Stomach (tissue), 8 donors: ENCODE measurements at regions not wholly inside any gene's neighbourhood (a gene's known extent, or its start where the extent isn't known, plus 50 kb on each side); places are given as distances from the start of the nearest gene placed in this dataset.

Source experiments
- DNase-seq, 2 donors: peaks; one replicate each; pipeline versions ENCODE4 v3.0.0 to v3.0.0-alpha.2; 2013 to 2019
- H3K27ac ChIP-seq, 5 donors: fragments of 200-600 bp in 4 of 5; sonication (generic) in 4 of 5; one replicate each; pipeline ENCODE4 v1.5.1; 2013 to 2019; ENCODE audit warnings: mild to moderate bottlenecking in 1 of 5, moderate library complexity in 1 of 5
- H3K27me3 ChIP-seq, 3 donors: fragments of 200-600 bp; sonication (generic); one replicate each; pipeline ENCODE4 v1.5.1; 2017 to 2019; ENCODE audit warnings: mixed run types in 1 of 3
- H3K36me3 ChIP-seq, 4 donors: fragments of 200-600 bp; sonication (generic); 1 replicate in 3 of 4; 2 replicates in 1 of 4; pipeline ENCODE4 v1.5.1; 2016 to 2019
- H3K4me1 ChIP-seq, 4 donors: fragments of 200-600 bp; sonication (generic); one replicate each; pipeline ENCODE4 v1.5.1; 2016 to 2019
- H3K4me3 ChIP-seq, 4 donors: fragments of 200-600 bp; sonication (generic) in 3 of 4; one replicate each; pipeline ENCODE4 v1.5.1; 2016 to 2019; ENCODE audit warnings: mild to moderate bottlenecking in 1 of 4
- H3K9me3 ChIP-seq, 4 donors: fragments of 200-600 bp; sonication (generic); one replicate each; pipeline ENCODE4 v1.5.1; 2016 to 2019
- EP300 ChIP-seq: sonication (generic); formaldehyde crosslinking; IDR thresholded peaks from one replicate; pipeline ENCODE4 v1.6.1; 2017; ENCODE audit warnings: antibody characterized with exemption
- POLR2A ChIP-seq, 4 donors: fragments of 450-650 bp; IDR thresholded peaks; one replicate each; pipeline ENCODE4 v1.6.1; 2016; ENCODE audit warnings: antibody characterized with exemption in 4 of 4, control low read depth in 2 of 4, mild to moderate bottlenecking in 1 of 4, moderate library complexity in 1 of 4
- POLR2AphosphoS5 ChIP-seq, 3 donors: sonication (generic); formaldehyde crosslinking; IDR thresholded peaks; one replicate each; pipeline ENCODE4 v1.6.1; 2016; ENCODE audit warnings: antibody characterized with exemption in 3 of 3
- WGBS, 5 donors: extraction: QIAGEN DNeasy Blood & Tissue Kit in 3 of 5; methylation state at CpG; one replicate each; pipeline versions ENCODE4 v1.1.5 to v1.1.7; 2013 to 2018; 5-methylcytosine and 5-hydroxymethylcytosine counted together
- intact Hi-C: fragments of 100-400 bp; cut with DNase I; formaldehyde crosslinking; loops from one replicate; pipeline ENCODE4 v1.15.1; 2023; ENCODE audit warnings: low total_unique reads
- TF ChIP-seq, protein P1 (sequence below), 7 experiments: fragments of 450-650 bp in 4 of 7; fragments of 200-600 bp in 3 of 7; sonication (generic) in 3 of 7; IDR thresholded peaks; one replicate each; pipeline ENCODE4 v1.5.1; 2016 to 2019; ENCODE audit warnings: antibody characterized with exemption in 7 of 7, control low read depth in 2 of 7, mild to moderate bottlenecking in 1 of 7
- donor health status: healthy with polysubstance abuse.
- donor health status: Bipolar disorder and iron deficiency.
- donor health status: healthy.

DNA sequence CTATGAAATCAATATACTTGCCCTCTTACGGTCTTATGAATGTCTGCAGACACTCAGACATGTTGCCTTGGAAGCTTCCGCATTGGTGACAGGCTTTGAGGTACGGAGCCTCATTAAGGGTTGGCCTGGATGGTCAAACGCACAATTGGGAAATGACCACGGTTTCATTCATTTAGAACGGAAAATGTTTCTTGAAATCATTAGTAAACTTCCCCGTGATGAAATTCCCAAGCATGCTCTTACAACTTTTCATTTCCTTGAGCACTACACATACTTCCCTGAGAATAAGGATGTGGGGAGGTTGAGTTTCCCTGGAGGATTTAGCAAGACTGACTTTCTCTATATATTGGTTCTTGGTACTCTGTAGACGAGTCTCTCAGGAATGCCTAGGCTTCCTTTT lies 146.3 kb downstream of the HLX start:
- Histone ChIP-seq H3K4me3 (no peak overlapping the region), H3K9me3 (no peaks in the 10 kb centered on the region), H3K27me3 (no peaks in the 10 kb centered on the region), H3K4me1 (peaks cover 0 to 14% (median 7%) of the 10 kb centered on the region in 4 donors), H3K36me3 (no peaks in the 10 kb centered on the region), H3K27ac (no peak overlapping the region)
- no peak for DNase-seq
- TF ChIP-seq, protein P1, sequence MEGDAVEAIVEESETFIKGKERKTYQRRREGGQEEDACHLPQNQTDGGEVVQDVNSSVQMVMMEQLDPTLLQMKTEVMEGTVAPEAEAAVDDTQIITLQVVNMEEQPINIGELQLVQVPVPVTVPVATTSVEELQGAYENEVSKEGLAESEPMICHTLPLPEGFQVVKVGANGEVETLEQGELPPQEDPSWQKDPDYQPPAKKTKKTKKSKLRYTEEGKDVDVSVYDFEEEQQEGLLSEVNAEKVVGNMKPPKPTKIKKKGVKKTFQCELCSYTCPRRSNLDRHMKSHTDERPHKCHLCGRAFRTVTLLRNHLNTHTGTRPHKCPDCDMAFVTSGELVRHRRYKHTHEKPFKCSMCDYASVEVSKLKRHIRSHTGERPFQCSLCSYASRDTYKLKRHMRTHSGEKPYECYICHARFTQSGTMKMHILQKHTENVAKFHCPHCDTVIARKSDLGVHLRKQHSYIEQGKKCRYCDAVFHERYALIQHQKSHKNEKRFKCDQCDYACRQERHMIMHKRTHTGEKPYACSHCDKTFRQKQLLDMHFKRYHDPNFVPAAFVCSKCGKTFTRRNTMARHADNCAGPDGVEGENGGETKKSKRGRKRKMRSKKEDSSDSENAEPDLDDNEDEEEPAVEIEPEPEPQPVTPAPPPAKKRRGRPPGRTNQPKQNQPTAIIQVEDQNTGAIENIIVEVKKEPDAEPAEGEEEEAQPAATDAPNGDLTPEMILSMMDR (IDR thresholded peaks at IDR 0.05) = no peak
- no peak for TF ChIP-seq POLR2A (IDR thresholded peaks at IDR 0.05)
- no peak for TF ChIP-seq POLR2AphosphoS5 (IDR thresholded peaks at IDR 0.05)
- TF ChIP-seq EP300 = no peak
- WGBS, 5 donors = 69 to 87% (median 87%) methylated on average over 8 of the region's 8 CpGs
- intact Hi-C loops = no loop called here

DNA sequence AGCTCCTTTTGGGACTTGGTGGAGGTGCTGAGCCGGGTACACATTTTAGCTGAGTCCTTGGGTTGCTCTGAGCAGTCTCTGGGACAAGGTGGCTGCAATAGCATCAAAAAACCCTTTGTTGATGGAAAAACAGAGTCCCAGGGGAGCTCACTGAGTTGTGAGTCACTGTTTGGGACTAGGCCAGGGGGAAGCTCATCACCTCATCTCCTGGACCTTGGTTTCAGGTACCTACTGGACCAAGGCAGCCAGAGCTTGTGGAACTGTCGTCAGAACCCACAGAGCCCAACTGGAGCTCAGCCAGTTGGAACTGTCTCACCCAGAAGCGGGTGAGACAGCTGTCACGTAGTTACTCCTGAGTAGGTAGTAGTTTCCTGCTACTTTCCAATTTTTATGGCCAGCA lies 146.7 kb downstream of the HLX start:
- TF ChIP-seq POLR2AphosphoS5 (IDR thresholded peaks at IDR 0.05) = no peak
- TF ChIP-seq, protein P1 (IDR thresholded peaks at IDR 0.05) = no peak
- TF ChIP-seq POLR2A (IDR thresholded peaks at IDR 0.05) = no peak
- no peak for TF ChIP-seq EP300
- peaks cover 0 to 17% (median 7%) of the 10 kb centered on the region in 4 donors for H3K4me1 ChIP-seq
- no peaks in the 10 kb centered on the region for H3K9me3 ChIP-seq
- no peaks in the 10 kb centered on the region for H3K27me3 ChIP-seq
- no peaks in the 10 kb centered on the region for H3K36me3 ChIP-seq
- WGBS, 5 donors = 69 to 75% (median 70%) methylated on average over 4 of the region's 4 CpGs
- no peak overlapping the region for H3K4me3 ChIP-seq
- no peak overlapping the region for H3K27ac ChIP-seq
- DNase-seq = no peak
- intact Hi-C loops = no loop called here

DNA sequence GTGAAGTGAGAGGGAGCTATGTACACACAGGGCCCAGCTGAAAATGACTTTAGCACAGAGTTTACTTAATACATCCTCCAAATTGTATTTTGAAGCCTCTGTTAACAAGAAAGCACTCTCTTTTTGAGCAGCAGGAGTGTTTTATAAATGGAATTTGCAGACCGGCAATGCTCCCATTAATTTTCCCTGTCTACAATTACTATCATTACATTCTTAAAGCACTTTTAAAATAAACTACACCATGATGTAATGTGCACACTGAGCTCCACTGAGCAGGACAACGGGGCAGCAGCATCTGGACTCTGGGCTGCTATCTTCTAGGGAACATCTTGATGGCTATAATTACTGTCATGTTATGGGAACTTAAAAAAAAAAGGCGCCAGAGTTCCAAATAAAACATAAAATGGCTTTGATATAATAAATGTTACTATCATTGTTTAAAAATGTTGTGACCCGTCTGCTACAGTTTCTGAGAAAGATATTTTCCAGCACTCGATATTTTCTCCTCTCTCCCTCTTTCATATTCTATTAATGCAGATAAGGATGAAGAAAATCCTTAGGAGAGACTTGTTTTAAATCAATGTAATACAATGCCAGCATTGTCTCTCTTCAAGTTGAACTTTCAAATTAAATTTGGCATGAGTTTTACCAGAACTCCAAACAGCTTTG lies 150.9 kb downstream of the HLX start:
- TF ChIP-seq, protein P1 (IDR thresholded peaks at IDR 0.05) = no peak
- TF ChIP-seq EP300 (no peak), POLR2AphosphoS5 (IDR thresholded peaks at IDR 0.05) (no peak)
- WGBS, 5 donors = 48 to 60% (median 54%) methylated on average over 5 of the region's 5 CpGs
- Histone ChIP-seq H3K27ac (no peak overlapping the region), H3K36me3 (no peaks in the 10 kb centered on the region), H3K4me3 (no peak overlapping the region), H3K9me3 (no peaks in the 10 kb centered on the region), H3K27me3 (no peaks in the 10 kb centered on the region), H3K4me1 (peaks cover 0 to 17% (median 7%) of the 10 kb centered on the region in 4 donors)
- DNase-seq = peak in 1 of 2 donors; percentile 70
- intact Hi-C loops = no loop called here

DNA sequence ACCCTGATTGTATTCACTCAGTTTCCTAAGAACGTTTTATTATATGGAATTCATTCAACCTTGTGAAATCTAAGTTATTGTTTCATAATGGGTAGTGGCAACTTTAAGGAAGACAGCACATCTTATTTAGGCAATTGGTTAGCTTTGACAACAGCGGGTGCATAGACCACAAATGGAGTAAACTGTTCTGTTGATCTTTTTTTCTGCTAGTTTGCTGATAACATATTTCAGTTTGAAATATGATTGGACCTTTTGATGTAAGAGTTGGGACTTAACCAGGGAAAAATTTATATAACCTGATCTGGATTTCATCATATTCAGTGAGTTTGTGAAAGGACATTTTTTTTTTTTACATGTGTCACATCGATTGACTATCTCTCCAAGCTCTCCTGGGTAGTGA lies 151.7 kb downstream of the HLX start:
- 69 to 80% (median 74%) methylated on average over 3 of the region's 3 CpGs for WGBS, 5 donors

More for the DNA sequence above, 151.7 kb downstream of the HLX start:
- no peak for TF ChIP-seq EP300
- TF ChIP-seq POLR2A (IDR thresholded peaks at IDR 0.05) = no peak
- TF ChIP-seq, protein P1 (IDR thresholded peaks at IDR 0.05) = no peak
- no peak for TF ChIP-seq POLR2AphosphoS5 (IDR thresholded peaks at IDR 0.05)
- H3K36me3 ChIP-seq = no peaks in the 10 kb centered on the region
- DNase-seq = no peak
- intact Hi-C loops = no loop called here
- H3K4me3 ChIP-seq = no peak overlapping the region
- H3K27me3 ChIP-seq = no peaks in the 10 kb centered on the region
- no peaks in the 10 kb centered on the region for H3K9me3 ChIP-seq
- peaks cover 0 to 17% (median 7%) of the 10 kb centered on the region in 4 donors for H3K4me1 ChIP-seq
- no peak overlapping the region for H3K27ac ChIP-seq
